SK-N-SH (cell line): ENCODE measurements at regions not wholly inside any gene's neighbourhood (a gene's known extent, or its start where the extent isn't known, plus 50 kb on each side); places are given as distances from the start of the nearest gene placed in this dataset.

Experiments
- CTCF ChIA-PET: fragments of 300-600, 350-600 bp; formaldehyde crosslinking; extraction: SDS; loops from one replicate; lab custom pipeline; 2021; lab: Yijun Ruan, JAX
- POLR2A ChIA-PET: fragments of 350-600 bp; sonication (Branson Sonifier 250); formaldehyde crosslinking; extraction: SDS; loops from one replicate; lab custom pipeline; 2020; ENCODE audit warnings: antibody characterized with exemption, inconsistent platforms; lab: Yijun Ruan, JAX
- DNase-seq: peaks from one replicate; pipeline ENCODE4 v3.0.0; 2012
- H2AFZ ChIP-seq: fragments of 200-600 bp; sonication (generic); 2 replicates; pipeline ENCODE4 v1.8.1; 2016; ENCODE audit warnings: antibody characterized with exemption, mild to moderate bottlenecking, low read depth
- H3F3A ChIP-seq: fragments of 200-600 bp; sonication (generic); replicated peaks from 2 replicates; pipeline ENCODE3; 2016; ENCODE audit warnings: antibody characterized with exemption, mild to moderate bottlenecking; ENCODE audit not compliant: insufficient read depth
- H3K27ac ChIP-seq, 2 experiments: fragments of 200-500 bp in 1 of 2; fragments of 200-600 bp in 1 of 2; sonication (Bioruptor generic) in 1 of 2; sonication (generic), shearing (Covaris generic) in 1 of 2; 2 replicates each; pipeline versions ENCODE4 v1.5.1 to v1.6.1; 2014 to 2016; ENCODE audit warnings: low read depth in 2 of 2, inconsistent platforms in 1 of 2, low read length in 1 of 2, mild to moderate bottlenecking in 1 of 2, mixed read lengths in 1 of 2
- H3K27me3 ChIP-seq: fragments of 200-600 bp; sonication (generic), shearing (Covaris generic); 2 replicates; pipeline ENCODE4 v1.6.1; 2016; ENCODE audit warnings: mixed run types; ENCODE audit not compliant: insufficient read depth
- H3K36me3 ChIP-seq, 2 experiments: fragments of 200-500 bp in 1 of 2; fragments of 200-600 bp in 1 of 2; sonication (Bioruptor generic) in 1 of 2; sonication (generic) in 1 of 2; replicated peaks in 1 of 2; 2 replicates each; pipeline versions ENCODE3 to v1.5.1; 2014 to 2016; ENCODE audit warnings: low read length in 1 of 2, mild to moderate bottlenecking in 1 of 2; ENCODE audit not compliant: insufficient read depth in 2 of 2, control insufficient read depth in 1 of 2
- H3K4me1 ChIP-seq, 2 experiments: fragments of 200-500 bp in 1 of 2; fragments of 200-600 bp in 1 of 2; sonication (Bioruptor generic) in 1 of 2; sonication (generic), shearing (Covaris generic) in 1 of 2; 2 replicates each; pipeline versions ENCODE4 v1.5.1 to v1.6.1; 2014 to 2016; ENCODE audit warnings: low read depth in 1 of 2, low read length in 1 of 2, mixed run types in 1 of 2; ENCODE audit not compliant: insufficient read depth in 2 of 2, control insufficient read depth in 1 of 2
- H3K4me2 ChIP-seq: fragments of 200-600 bp; sonication (generic), shearing (Covaris generic); 2 replicates; pipeline ENCODE4 v1.6.1; 2017; ENCODE audit warnings: mixed run types
- H3K4me3 ChIP-seq, 2 experiments: fragments of 200-500 bp in 1 of 2; fragments of 200-600 bp in 1 of 2; sonication (Bioruptor generic) in 1 of 2; sonication (generic), shearing (Covaris generic) in 1 of 2; 2 replicates each; pipeline versions ENCODE4 v1.5.1 to v1.8.1; 2014 to 2016; ENCODE audit warnings: low read depth in 2 of 2, inconsistent platforms in 1 of 2, low read length in 1 of 2, mild to moderate bottlenecking in 1 of 2, mixed read lengths in 1 of 2, moderate library complexity in 1 of 2
- H3K79me2 ChIP-seq: fragments of 200-600 bp; sonication (generic); 2 replicates; pipeline ENCODE4 v1.8.1; 2017; ENCODE audit warnings: mild to moderate bottlenecking; ENCODE audit not compliant: insufficient read depth
- H3K9ac ChIP-seq: fragments of 200-600 bp; sonication (generic); 2 replicates; pipeline ENCODE4 v1.6.1; 2017; ENCODE audit warnings: mixed run types
- H3K9me2 ChIP-seq: fragments of 200-600 bp; sonication (generic); 2 replicates; pipeline ENCODE4 v1.6.1; 2017; ENCODE audit warnings: mixed run types
- H3K9me3 ChIP-seq: fragments of 200-600 bp; sonication (generic); 2 replicates; pipeline ENCODE4 v1.6.1; 2017; ENCODE audit warnings: mixed run types, mild to moderate bottlenecking, moderate library complexity
- H4K20me1 ChIP-seq: fragments of 200-600 bp; sonication (generic); 2 replicates; pipeline ENCODE4 v1.6.1; 2017; ENCODE audit warnings: mild to moderate bottlenecking, mixed run types; ENCODE audit not compliant: insufficient read depth
- CTCF ChIP-seq: fragments of 200-600 bp; sonication (generic); IDR thresholded peaks from 2 replicates; pipeline ENCODE4 v1.6.1; 2017; ENCODE audit warnings: antibody characterized with exemption, mild to moderate bottlenecking, moderate library complexity
- ELF1 ChIP-seq: IDR thresholded peaks from 2 replicates; pipeline ENCODE4 v1.4.0; 2012
- EP300 ChIP-seq, 2 experiments: IDR thresholded peaks; 2 replicates each; pipeline versions ENCODE4 v1.4.0 to v1.6.1; 2012; ENCODE audit warnings: borderline replicate concordance in 1 of 2, low read depth in 1 of 2, low read length in 1 of 2
- EZH2phosphoT487 ChIP-seq: fragments of 200-600 bp; sonication (generic); IDR thresholded peaks from 2 replicates; pipeline ENCODE4 v1.6.1; 2017; ENCODE audit warnings: low read depth, mixed run types, mild to moderate bottlenecking, antibody characterized with exemption, moderate library complexity, borderline replicate concordance
- FOXJ3 ChIP-seq: sonication (generic); formaldehyde crosslinking; IDR thresholded peaks from 2 replicates; pipeline ENCODE4 v1.5.1; 2020; ENCODE audit warnings: mild to moderate bottlenecking, missing genetic modification reagents
- FOXM1 ChIP-seq: IDR thresholded peaks from 2 replicates; pipeline ENCODE4 v1.4.0; 2012; ENCODE audit warnings: low read depth, mild to moderate bottlenecking
- GABPA ChIP-seq: IDR thresholded peaks from 2 replicates; pipeline ENCODE4 v1.4.0; 2012; ENCODE audit warnings: low read depth, mild to moderate bottlenecking
- MXI1 ChIP-seq: IDR thresholded peaks from 2 replicates; pipeline ENCODE4 v1.6.1; 2012; ENCODE audit warnings: mild to moderate bottlenecking, low read depth, low read length, improper control_type of control experiment
- NRF1 ChIP-seq: IDR thresholded peaks from 2 replicates; pipeline ENCODE4 v1.6.1; 2012; ENCODE audit warnings: low read depth, mild to moderate bottlenecking, low read length
- RXRA ChIP-seq: IDR thresholded peaks from 2 replicates; pipeline ENCODE4 v1.4.0; 2012; ENCODE audit warnings: low read depth, mild to moderate bottlenecking, borderline replicate concordance
- SIN3A ChIP-seq: IDR thresholded peaks from 2 replicates; pipeline ENCODE4 v1.6.1; 2012; ENCODE audit warnings: low read depth, mild to moderate bottlenecking, low read length, moderate library complexity, borderline replicate concordance
- SMC3 ChIP-seq: IDR thresholded peaks from 2 replicates; pipeline ENCODE4 v1.6.1; 2012; ENCODE audit warnings: low read depth, low read length, improper control_type of control experiment
- TAF1 ChIP-seq: IDR thresholded peaks from 2 replicates; pipeline ENCODE4 v1.6.1; 2012; ENCODE audit warnings: low read depth, mild to moderate bottlenecking, low read length, moderate library complexity, borderline replicate concordance
- TCF12 ChIP-seq: IDR thresholded peaks from 2 replicates; pipeline ENCODE4 v1.4.0; 2012
- TEAD4 ChIP-seq: IDR thresholded peaks from 2 replicates; pipeline ENCODE4 v1.4.0; 2012; ENCODE audit warnings: mild to moderate bottlenecking, borderline replicate concordance; ENCODE audit not compliant: insufficient read depth
- USF2 ChIP-seq: fragments of 150-350 bp; IDR thresholded peaks from 2 replicates; pipeline ENCODE4 v1.6.1; 2017; ENCODE audit warnings: antibody characterized with exemption, low read length, low read depth, borderline replicate concordance
- WGBS: methylation state at CpG from one replicate; pipeline ENCODE4 v1.1.6; 2017; ENCODE audit warnings: low lambda C conversion rate; 5-methylcytosine and 5-hydroxymethylcytosine counted together
- TF ChIP-seq, protein P1 (sequence below): IDR thresholded peaks from 2 replicates; pipeline ENCODE4; 2012

- Histone ChIP-seq H3K9me2 (no peaks in the 10 kb centered on the region), H3K27ac (no peak overlapping the region), H3K4me3 (no peak overlapping the region), H3K4me1 (no peaks in the 10 kb centered on the region), H3K9me3 (no peaks in the 10 kb centered on the region), H3K27me3 (no peaks in the 10 kb centered on the region), H2AFZ (no peak overlapping the region), H3K79me2 (no peaks in the 10 kb centered on the region), H3K4me2 (no peak overlapping the region), H4K20me1 (no peaks in the 10 kb centered on the region), H3F3A (no peaks in the 10 kb centered on the region), H3K9ac (no peak overlapping the region), H3K36me3 (no peaks in the 10 kb centered on the region)
- ChIA-PET POLR2A (no interaction called here), CTCF (no interaction called here)
- TF ChIP-seq, protein P1, sequence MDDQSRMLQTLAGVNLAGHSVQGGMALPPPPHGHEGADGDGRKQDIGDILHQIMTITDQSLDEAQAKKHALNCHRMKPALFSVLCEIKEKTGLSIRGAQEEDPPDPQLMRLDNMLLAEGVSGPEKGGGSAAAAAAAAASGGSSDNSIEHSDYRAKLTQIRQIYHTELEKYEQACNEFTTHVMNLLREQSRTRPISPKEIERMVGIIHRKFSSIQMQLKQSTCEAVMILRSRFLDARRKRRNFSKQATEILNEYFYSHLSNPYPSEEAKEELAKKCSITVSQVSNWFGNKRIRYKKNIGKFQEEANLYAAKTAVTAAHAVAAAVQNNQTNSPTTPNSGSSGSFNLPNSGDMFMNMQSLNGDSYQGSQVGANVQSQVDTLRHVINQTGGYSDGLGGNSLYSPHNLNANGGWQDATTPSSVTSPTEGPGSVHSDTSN, result no peak
- TF ChIP-seq TAF1 (no peak), EZH2phosphoT487 (no peak), EP300 (IDR thresholded peaks at IDR 0.05; ENCODE audit: borderline replicate concordance in 1 of 2, low read depth in 1 of 2, low read length in 1 of 2) (no peak), USF2 (no peak), SMC3 (no peak), GABPA (no peak), SIN3A (no peak), MXI1 (no peak), FOXJ3 (CRISPR knock-in tag) (no peak), CTCF (no peak)
- 0% methylated on average over 1 of the region's 1 CpG for WGBS
- no peak for DNase-seq
These were observed 1183.2 kb upstream of the ADGRL3 start for GRCh38 chr4:60016971-60017370.

- Histone ChIP-seq H3K9me2 (no peaks in the 10 kb centered on the region), H4K20me1 (no peaks in the 10 kb centered on the region), H3K4me2 (no peak overlapping the region), H2AFZ (no peak overlapping the region), H3K27ac (no peak overlapping the region), H3K9me3 (no peaks in the 10 kb centered on the region), H3K4me1 (no peaks in the 10 kb centered on the region), H3K4me3 (no peak overlapping the region), H3K79me2 (no peaks in the 10 kb centered on the region), H3K36me3 (no peaks in the 10 kb centered on the region), H3F3A (no peaks in the 10 kb centered on the region), H3K27me3 (no peaks in the 10 kb centered on the region), H3K9ac (no peak overlapping the region)
- 4% methylated on average over 2 of the region's 2 CpGs for WGBS
- TF ChIP-seq EZH2phosphoT487 (no peak), TAF1 (no peak), NRF1 (no peak), TCF12 (no peak), SIN3A (no peak), FOXM1 (no peak), SMC3 (no peak), MXI1 (no peak), ELF1 (no peak), RXRA (no peak), TEAD4 (no peak)
- ChIA-PET POLR2A (no interaction called here), CTCF (interaction anchor here (1.0 kb wide), 1 partner anchor 19 kb away, joined by 3 read pairs; no protein-coding TSS in a partner anchor)
- DNase-seq, result no peak
These were observed 1180.9 kb upstream of the ADGRL3 start for GRCh38 chr4:60019180-60019579.
